Activated T-cell treated with anti-CD3 and anti-CD28 coated beads for 48 hours (primary cell): ENCODE measurements at regions not wholly inside any gene's neighbourhood (a gene's known extent, or its start where the extent isn't known, plus 50 kb on each side); places are given as distances from the start of the nearest gene placed in this dataset.

Experiments used
- DNase-seq: peaks from one replicate; pipeline ENCODE4 v3.0.0-alpha.2; 2020; ENCODE audit warnings: low read depth

- no peak for DNase-seq
These were observed 118.2 kb downstream of the HSD17B3 start for GRCh38 chr9:96183751-96184150.

GRCh38 chr9:96178153-96178552 lies 123.8 kb downstream of the HSD17B3 start:
- DNase-seq = no peak

GRCh38 chr9:96177719-96178028 lies 124.3 kb downstream of the HSD17B3 start:
- no peak for DNase-seq

- no peak for DNase-seq
These were observed 124.8 kb downstream of the HSD17B3 start for GRCh38 chr9:96177005-96177718.

- DNase-seq = no peak
These were observed 126.2 kb downstream of the HSD17B3 start for GRCh38 chr9:96175796-96176195.

GRCh38 chr9:96175001-96175400 lies 127.0 kb downstream of the HSD17B3 start:
- DNase-seq = no peak

GRCh38 chr9:96174371-96174770 lies 127.6 kb downstream of the HSD17B3 start:
- DNase-seq = no peak

GRCh38 chr9:96173640-96174039 lies 128.3 kb downstream of the HSD17B3 start:
- no peak for DNase-seq

GRCh38 chr9:96172797-96173196 lies 129.2 kb downstream of the HSD17B3 start:
- no peak for DNase-seq

GRCh38 chr9:96171728-96172127 lies 130.2 kb downstream of the HSD17B3 start:
- DNase-seq = no peak

- DNase-seq = no peak
These were observed 132.1 kb downstream of the HSD17B3 start for GRCh38 chr9:96169901-96170300.

GRCh38 chr9:96169484-96169883 lies 132.5 kb downstream of the HSD17B3 start:
- DNase-seq = no peak

GRCh38 chr9:96168882-96169281 lies 133.1 kb downstream of the HSD17B3 start:
- no peak for DNase-seq

GRCh38 chr9:96167011-96167410 lies 135.0 kb downstream of the HSD17B3 start:
- no peak for DNase-seq

GRCh38 chr9:96164268-96164683 lies 137.7 kb downstream of the HSD17B3 start:
- no peak for DNase-seq

- no peak for DNase-seq
These were observed 138.3 kb downstream of the HSD17B3 start for GRCh38 chr9:96163712-96164111.

GRCh38 chr9:96163161-96163560 lies 138.8 kb downstream of the HSD17B3 start:
- no peak for DNase-seq

GRCh38 chr9:96161819-96162218 lies 140.2 kb downstream of the HSD17B3 start:
- DNase-seq = no peak

- DNase-seq = no peak
These were observed 141.1 kb downstream of the HSD17B3 start for GRCh38 chr9:96160866-96161265.

GRCh38 chr9:96160168-96160567 lies 141.8 kb downstream of the HSD17B3 start:
- DNase-seq = no peak

GRCh38 chr9:96159596-96159995 lies 142.4 kb downstream of the HSD17B3 start:
- DNase-seq = no peak

- DNase-seq = no peak
These were observed 142.9 kb downstream of the HSD17B3 start for GRCh38 chr9:96158909-96159575.

- DNase-seq = no peak
These were observed 143.8 kb downstream of the HSD17B3 start for GRCh38 chr9:96158147-96158546.

GRCh38 chr9:96157675-96158074 lies 144.3 kb downstream of the HSD17B3 start:
- no peak for DNase-seq
